HepG2 (cell line): ENCODE measurements at regions not wholly inside any gene's neighbourhood (a gene's known extent, or its start where the extent isn't known, plus 50 kb on each side); places are given as distances from the start of the nearest gene placed in this dataset.
"Not testable (repeated sequence)": the region's sequence is repeated elsewhere in the genome, so short reads cannot be mapped to it uniquely, and the experiment has no call there.

Source experiments
- ATAC-seq: fragments of 200-7000 bp; cut with Tn5 transposase; 3 replicates; pipeline ENCODE4 v1.9.1; 2020; ENCODE audit warnings: mild to moderate bottlenecking, moderate library complexity
- BruUV-seq: library from RNA; stranded (reverse); fragments of 400-500 nt; replicated peaks from 2 replicates; lab custom pipeline; 2021; lab: Mats Ljungman, UMichigan
- CTCF ChIA-PET: fragments of 300-600 bp; formaldehyde crosslinking; extraction: SDS; loops from one replicate; lab custom pipeline; 2021; ENCODE audit warnings: low total read pairs, inconsistent platforms, low intra/inter-chr PET ratio; lab: Yijun Ruan, JAX
- POLR2A ChIA-PET: fragments of 350-600 bp; sonication (Branson Sonifier 250); formaldehyde crosslinking; loops from one replicate; lab custom pipeline; 2020; ENCODE audit warnings: antibody characterized with exemption, inconsistent platforms; lab: Yijun Ruan, JAX
- DNase-seq: peaks from one replicate; pipeline ENCODE4 v3.0.0-alpha.2; 2015; ENCODE audit warnings: low spot score
- FAIRE-seq: peaks from 3 replicates; lab custom pipeline; 2011; peaks lifted over from hg19 to GRCh38; lab: Jason Lieb, UNC
- H2AFZ ChIP-seq: one replicate; pipeline ENCODE4 v1.6.1; 2011; ENCODE audit warnings: low read length, inconsistent platforms
- H3K27ac ChIP-seq: fragments of 300-600 bp; 3 replicates; pipeline ENCODE4 v1.8.0; 2011; ENCODE audit warnings: mixed run types, mild to moderate bottlenecking, mixed read lengths, low read length, inconsistent platforms; ENCODE audit not compliant: insufficient read depth; ENCODE audit errors: extremely low read length
- H3K27me3 ChIP-seq, 2 experiments: fragments of 200-600 bp in 1 of 2; 2 replicates in 1 of 2; 3 replicates in 1 of 2; pipeline versions ENCODE4 v1.6.0 to v1.8.0; 2011; ENCODE audit warnings: low read length in 2 of 2, mild to moderate bottlenecking in 2 of 2, moderate library complexity in 2 of 2, inconsistent platforms in 1 of 2; ENCODE audit not compliant: insufficient read depth in 2 of 2, control insufficient read depth in 1 of 2
- H3K36me3 ChIP-seq, 2 experiments: fragments of 200-600 bp in 1 of 2; replicated peaks in 1 of 2; 2 replicates in 1 of 2; 3 replicates in 1 of 2; pipeline versions ENCODE4 v1.5.1 to v1.8.0; 2011; ENCODE audit warnings: low read length in 2 of 2, inconsistent platforms in 1 of 2; ENCODE audit not compliant: insufficient read depth in 2 of 2, control insufficient read depth in 1 of 2
- H3K4me1 ChIP-seq: 2 replicates; pipeline ENCODE4 v1.5.1; 2012; ENCODE audit warnings: low read length, inconsistent platforms; ENCODE audit not compliant: insufficient read depth
- H3K4me2 ChIP-seq: 2 replicates; pipeline ENCODE4 v1.6.0; 2011; ENCODE audit warnings: low read depth, low read length, inconsistent platforms
- H3K4me3 ChIP-seq, 3 experiments: fragments of 200-600 bp in 1 of 3; sonication (generic), shearing (Covaris generic) in 1 of 3; replicated peaks in 1 of 3; 2 replicates each; pipeline ENCODE4 v1.5.1; 2011 to 2016; ENCODE audit warnings: low read length in 3 of 3, inconsistent platforms in 2 of 3, low read depth in 2 of 3, mild to moderate bottlenecking in 2 of 3, control low read depth in 1 of 3, mixed read lengths in 1 of 3; ENCODE audit not compliant: insufficient read depth in 1 of 3
- H3K79me2 ChIP-seq: one replicate; pipeline ENCODE4 v1.6.1; 2011; ENCODE audit warnings: low read length, inconsistent platforms; ENCODE audit not compliant: insufficient read depth
- H3K9ac ChIP-seq: 2 replicates; pipeline ENCODE4 v1.6.0; 2011; ENCODE audit warnings: mild to moderate bottlenecking, low read depth, low read length, inconsistent platforms; ENCODE audit not compliant: insufficient read depth
- H3K9me3 ChIP-seq: 2 replicates; pipeline ENCODE4 v1.5.1; 2012; ENCODE audit warnings: mild to moderate bottlenecking, low read length
- H4K20me1 ChIP-seq: 2 replicates; pipeline ENCODE4 v1.6.0; 2011; ENCODE audit warnings: inconsistent platforms, mild to moderate bottlenecking, low read length, moderate library complexity; ENCODE audit not compliant: insufficient read depth
- CCDC6 ChIP-seq: sonication (generic); formaldehyde crosslinking; IDR thresholded peaks from 2 replicates; pipeline ENCODE4 v1.8.1; 2022; ENCODE audit warnings: mild to moderate bottlenecking, missing genetic modification reagents, moderate library complexity
- KLF6 ChIP-seq: IDR thresholded peaks from 2 replicates; pipeline ENCODE4 v1.8.0; 2016; ENCODE audit warnings: missing biosample characterization, missing genetic modification reagents
- ZNF10 ChIP-seq: sonication (generic); formaldehyde crosslinking; IDR thresholded peaks from 2 replicates; pipeline ENCODE4 v1.4.0; 2020; ENCODE audit warnings: mild to moderate bottlenecking, low read depth, missing genetic modification reagents, borderline replicate concordance
- WGBS: methylation state at CpG from one replicate; pipeline ENCODE4 v1.1.6; 2017; ENCODE audit warnings: low lambda C conversion rate; 5-methylcytosine and 5-hydroxymethylcytosine counted together
- in situ Hi-C: cut with HindIII; loops from 2 replicates; pipeline ENCODE4 v1.10.0; 2017; ENCODE audit warnings: low pct_unique_long_range_greater_than_20kb; ENCODE audit not compliant: extremely low pct_ligation_motif_present
- intact Hi-C: fragments of 100-400 bp; cut with micrococcal nuclease; formaldehyde crosslinking; loops from one replicate; pipeline ENCODE4 v1.10.0; 2022; ENCODE audit not compliant: unreplicated experiment
- TF ChIP-seq, protein P1 (sequence below): sonication (generic); formaldehyde crosslinking; IDR thresholded peaks from 2 replicates; pipeline ENCODE4 v1.5.1; 2020; ENCODE audit warnings: missing genetic modification reagents, mild to moderate bottlenecking, borderline replicate concordance

GRCh38 chr10:115033898-115034297, 59.3 kb upstream of the ATRNL1 start (continued):
- TF ChIP-seq, protein P1, sequence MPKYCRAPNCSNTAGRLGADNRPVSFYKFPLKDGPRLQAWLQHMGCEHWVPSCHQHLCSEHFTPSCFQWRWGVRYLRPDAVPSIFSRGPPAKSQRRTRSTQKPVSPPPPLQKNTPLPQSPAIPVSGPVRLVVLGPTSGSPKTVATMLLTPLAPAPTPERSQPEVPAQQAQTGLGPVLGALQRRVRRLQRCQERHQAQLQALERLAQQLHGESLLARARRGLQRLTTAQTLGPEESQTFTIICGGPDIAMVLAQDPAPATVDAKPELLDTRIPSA: no peak
- no peak for TF ChIP-seq KLF6 (CRISPR knock-in tag)
- no peak for TF ChIP-seq ZNF10 (CRISPR knock-in tag)
- no peak for TF ChIP-seq CCDC6 (CRISPR knock-in tag)
- TF ChIP-seq, all 625 proteins: peak for 0

DNA sequence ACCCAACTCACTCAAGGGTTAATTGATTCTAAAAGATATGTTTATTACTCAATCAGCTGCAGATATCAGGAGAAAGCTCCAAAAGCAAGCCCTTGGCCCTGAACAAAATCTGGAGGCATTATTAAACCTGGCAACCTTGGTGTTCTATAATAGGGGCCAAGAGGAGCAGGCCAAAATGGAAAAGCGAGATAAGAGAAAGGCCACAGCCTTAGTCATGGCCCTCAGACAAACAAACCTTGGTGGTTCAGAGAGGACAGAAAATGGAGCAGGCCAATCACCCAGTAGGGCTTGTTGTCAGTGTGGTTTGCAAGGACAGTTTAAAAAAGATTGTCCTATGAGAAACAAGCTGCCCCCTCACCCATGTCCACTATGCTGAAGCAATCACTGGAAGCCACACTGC, 53.4 kb upstream of the ATRNL1 start:
- in situ Hi-C loops, intact Hi-C loops, H3K79me2 ChIP-seq, H3K36me3 ChIP-seq, H4K20me1 ChIP-seq, H3K4me3 ChIP-seq, H3K9me3 ChIP-seq, POLR2A ChIA-PET, H3K27ac ChIP-seq, H3K9ac ChIP-seq, H3K27me3 ChIP-seq, H3K4me1 ChIP-seq, CTCF ChIA-PET, DNase-seq, FAIRE-seq, ATAC-seq, BruUV-seq, H3K4me2 ChIP-seq, H2AFZ ChIP-seq: not testable (repeated sequence)
- 22% methylated on average over 1 of the region's 1 CpG for WGBS
